Naive thymus-derived CD4-positive, alpha-beta T cell (primary cell): ENCODE measurements at regions not wholly inside any gene's neighbourhood (a gene's known extent, or its start where the extent isn't known, plus 50 kb on each side); places are given as distances from the start of the nearest gene placed in this dataset.

Experiments used
- ATAC-seq: fragments of 150-1000 bp; cut with Tn5 transposase; 2 replicates; pipeline ENCODE4 v1.10.0; 2021; ENCODE audit warnings: mild to moderate bottlenecking, moderate library complexity
- CTCF ChIA-PET: fragments of 350-600 bp; sonication (Branson Sonifier 250); formaldehyde crosslinking; loops from one replicate; lab custom pipeline; 2021; ENCODE audit warnings: antibody characterized with exemption; lab: Charles Lee
- POLR2A ChIA-PET: fragments of 350-600 bp; sonication (Branson Sonifier 250); formaldehyde crosslinking; loops from one replicate; lab custom pipeline; 2021; ENCODE audit warnings: antibody characterized with exemption, inconsistent platforms; lab: Charles Lee
- DNase-seq, 9 donors: peaks; one replicate each; pipeline versions ENCODE4 v3.0.0 to v3.0.0-alpha.2; 2020 to 2022; ENCODE audit warnings: mixed read lengths in 1 of 9
- H3K27ac ChIP-seq: one replicate; pipeline ENCODE4 v1.7.0; 2013; ENCODE audit warnings: mild to moderate bottlenecking, low read depth, low read length, moderate library complexity
- H3K27me3 ChIP-seq, 2 donors: one replicate each; pipeline ENCODE4 v1.7.0; 2013; ENCODE audit warnings: low read length in 2 of 2, mild to moderate bottlenecking in 2 of 2, moderate library complexity in 2 of 2; ENCODE audit not compliant: control insufficient read depth in 2 of 2, insufficient read depth in 2 of 2
- H3K36me3 ChIP-seq, 3 experiments: 1 replicate in 2 of 3; 2 replicates in 1 of 3; pipeline ENCODE4 v1.7.0; 2013; ENCODE audit warnings: low read length in 3 of 3, mild to moderate bottlenecking in 3 of 3, moderate library complexity in 1 of 3; ENCODE audit not compliant: insufficient read depth in 3 of 3, control insufficient read depth in 2 of 3
- H3K4me1 ChIP-seq, 2 donors: one replicate each; pipeline ENCODE4 v1.7.0; 2013; ENCODE audit warnings: low read length in 2 of 2, mild to moderate bottlenecking in 2 of 2, moderate library complexity in 1 of 2; ENCODE audit not compliant: control insufficient read depth in 2 of 2, insufficient read depth in 2 of 2
- H3K4me3 ChIP-seq: 2 replicates; pipeline ENCODE4 v1.7.0; 2013; ENCODE audit warnings: mild to moderate bottlenecking, low read length
- H3K9me3 ChIP-seq, 3 experiments: 1 replicate in 2 of 3; 2 replicates in 1 of 3; pipeline ENCODE4 v1.7.0; 2013; ENCODE audit warnings: low read length in 3 of 3; ENCODE audit not compliant: control insufficient read depth in 2 of 3
- H3K27ac Mint-ChIP-seq, 9 donors: one replicate each; pipeline ENCODE4 v1.8.0; 2020 to 2022; ENCODE audit warnings: mixed read lengths in 9 of 9, mild to moderate bottlenecking in 8 of 9, moderate library complexity in 5 of 9, inconsistent platforms in 2 of 9
- H3K27me3 Mint-ChIP-seq, 5 donors: one replicate each; pipeline ENCODE4 v1.8.0; 2021 to 2022; ENCODE audit warnings: mixed read lengths in 5 of 5, mild to moderate bottlenecking in 1 of 5
- H3K36me3 Mint-ChIP-seq, 5 donors: one replicate each; pipeline ENCODE4 v1.8.0; 2020 to 2022; ENCODE audit warnings: mixed read lengths in 5 of 5, mild to moderate bottlenecking in 3 of 5, inconsistent platforms in 1 of 5
- H3K4me1 Mint-ChIP-seq, 7 donors: one replicate each; pipeline ENCODE4 v1.8.0; 2020 to 2022; ENCODE audit warnings: mixed read lengths in 7 of 7, mild to moderate bottlenecking in 3 of 7, inconsistent platforms in 1 of 7
- H3K4me3 Mint-ChIP-seq, 10 donors: one replicate each; pipeline ENCODE4 v1.8.0; 2020 to 2022; ENCODE audit warnings: mild to moderate bottlenecking in 10 of 10, mixed read lengths in 10 of 10, moderate library complexity in 6 of 10, inconsistent platforms in 2 of 10
- H3K9me3 Mint-ChIP-seq, 11 donors: one replicate each; pipeline ENCODE4 v1.8.0; 2020 to 2022; ENCODE audit warnings: mixed read lengths in 11 of 11, mild to moderate bottlenecking in 4 of 11, inconsistent platforms in 1 of 11, moderate library complexity in 1 of 11
- intact Hi-C, 2 donors: fragments of 100-400 bp; cut with micrococcal nuclease; formaldehyde crosslinking; loops; one replicate each; pipeline ENCODE4 v1.15.1; 2023

- ATAC-seq (no peak), DNase-seq (no peak)
- no peak overlapping the region for H3K27ac Mint-ChIP-seq
- Histone ChIP-seq H3K27ac (no peak overlapping the region), H3K9me3 (no peaks in the 10 kb centered on the region), H3K4me3 (no peak overlapping the region), H3K27me3 (no peaks in the 10 kb centered on the region), H3K4me1 (no peaks in the 10 kb centered on the region), H3K36me3 (no peaks in the 10 kb centered on the region)
- ChIA-PET CTCF (no interaction called here), POLR2A (no interaction called here)
- intact Hi-C loops, result loop anchor here in 1 of 2 donors (1.0 kb wide), 1 partner anchor 7 kb away; no protein-coding TSS in a partner anchor
- H3K27me3 Mint-ChIP-seq, result peaks cover 15 to 27% (median 20%) of the 10 kb centered on the region in 5 donors
- H3K4me3 Mint-ChIP-seq, result no peak overlapping the region
- H3K36me3 Mint-ChIP-seq, result no peaks in the 10 kb centered on the region
- peaks cover 0 to 22% (median 0%) of the 10 kb centered on the region in 7 donors for H3K4me1 Mint-ChIP-seq
- peaks cover 0 to 6% (median 0%) of the 10 kb centered on the region in 11 donors for H3K9me3 Mint-ChIP-seq
Observed at GRCh38 chr1:230549625-230550024, 92.7 kb upstream of the COG2 start.

DNA sequence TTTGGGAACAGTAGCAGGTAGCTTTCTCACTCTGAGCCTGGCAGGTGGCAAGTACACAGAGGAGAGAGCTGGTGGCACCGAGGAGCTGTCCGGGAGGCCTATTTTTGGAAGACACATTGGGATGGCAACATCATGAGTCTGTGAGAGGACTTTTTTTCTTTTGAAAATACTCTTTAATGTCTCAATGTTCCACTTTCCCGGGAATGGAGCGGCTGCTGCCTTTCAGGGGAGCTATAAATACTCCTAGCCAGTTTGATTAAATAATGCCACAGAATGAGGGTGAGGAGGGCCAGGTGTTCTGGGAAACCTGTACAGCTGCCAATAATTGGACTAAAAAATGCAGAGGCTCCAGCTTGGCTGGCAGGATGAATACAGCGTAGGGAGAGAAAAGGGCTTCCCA, 93.3 kb upstream of the COG2 start:
- H3K4me3 Mint-ChIP-seq, result no peak overlapping the region
- Histone ChIP-seq H3K4me3 (no peak overlapping the region), H3K4me1 (no peaks in the 10 kb centered on the region), H3K27ac (no peak overlapping the region), H3K36me3 (no peaks in the 10 kb centered on the region), H3K27me3 (no peaks in the 10 kb centered on the region), H3K9me3 (no peaks in the 10 kb centered on the region)
- intact Hi-C loops, result no loop called here
- H3K27ac Mint-ChIP-seq, result no peak overlapping the region
- DNase-seq, result no peak
- peaks cover 0 to 6% (median 0%) of the 10 kb centered on the region in 11 donors for H3K9me3 Mint-ChIP-seq
- POLR2A ChIA-PET, result no interaction called here
- peaks cover 0 to 22% (median 0%) of the 10 kb centered on the region in 7 donors for H3K4me1 Mint-ChIP-seq
- H3K27me3 Mint-ChIP-seq, result peaks cover 15 to 27% (median 18%) of the 10 kb centered on the region in 5 donors
- CTCF ChIA-PET, result no interaction called here
- ATAC-seq, result no peak
- H3K36me3 Mint-ChIP-seq, result no peaks in the 10 kb centered on the region

- no peak for DNase-seq
- ATAC-seq, result no peak
- ChIA-PET POLR2A (no interaction called here), CTCF (no interaction called here)
- peaks cover 9 to 26% (median 14%) of the 10 kb centered on the region in 5 donors for H3K27me3 Mint-ChIP-seq
- Histone ChIP-seq H3K4me1 (no peaks in the 10 kb centered on the region), H3K4me3 (no peak overlapping the region), H3K9me3 (no peaks in the 10 kb centered on the region), H3K27me3 (no peaks in the 10 kb centered on the region), H3K27ac (no peak overlapping the region), H3K36me3 (no peaks in the 10 kb centered on the region)
- H3K9me3 Mint-ChIP-seq, result peaks cover 0 to 6% (median 0%) of the 10 kb centered on the region in 11 donors
- H3K36me3 Mint-ChIP-seq, result no peaks in the 10 kb centered on the region
- no peak overlapping the region for H3K27ac Mint-ChIP-seq
- intact Hi-C loops, result no loop called here
- peaks cover 0 to 22% (median 0%) of the 10 kb centered on the region in 7 donors for H3K4me1 Mint-ChIP-seq
- no peak overlapping the region for H3K4me3 Mint-ChIP-seq
Observed at GRCh38 chr1:230548357-230548756, 93.9 kb upstream of the COG2 start.

DNA sequence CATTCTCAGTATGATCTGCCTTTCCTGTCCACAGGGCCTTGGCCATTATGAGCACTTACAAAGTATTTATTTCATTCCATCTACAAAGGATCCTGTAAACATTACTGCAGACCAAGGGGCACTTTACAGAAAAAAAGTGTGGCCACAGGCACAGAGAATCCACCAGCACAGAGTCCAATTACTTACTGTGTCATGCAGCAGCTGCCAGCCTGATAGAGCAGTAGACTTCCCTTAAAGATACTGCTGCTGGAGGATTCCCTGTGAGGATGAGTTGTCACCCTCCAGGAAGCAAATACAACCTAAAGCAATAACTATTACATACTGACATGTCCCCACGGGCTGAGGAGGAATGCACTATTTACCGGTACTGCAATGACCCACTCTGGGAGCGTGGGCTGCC, 97.1 kb upstream of the COG2 start:
- Mint-ChIP-seq H3K27me3 (peaks cover 0 to 18% (median 8%) of the 10 kb centered on the region in 5 donors), H3K9me3 (peaks cover 0 to 3% (median 0%) of the 10 kb centered on the region in 11 donors), H3K4me1 (peaks cover 0 to 18% (median 0%) of the 10 kb centered on the region in 7 donors), H3K27ac (no peak overlapping the region), H3K4me3 (no peak overlapping the region), H3K36me3 (peaks cover 0 to 2% (median 0%) of the 10 kb centered on the region in 5 donors)
- CTCF ChIA-PET, result no interaction called here
- no peak overlapping the region for H3K27ac ChIP-seq
- no peaks in the 10 kb centered on the region for H3K36me3 ChIP-seq
- no peaks in the 10 kb centered on the region for H3K27me3 ChIP-seq
- DNase-seq (no peak), ATAC-seq (no peak)
- no peaks in the 10 kb centered on the region for H3K4me1 ChIP-seq
- H3K4me3 ChIP-seq, result no peak overlapping the region
- POLR2A ChIA-PET, result no interaction called here
- intact Hi-C loops, result no loop called here
- H3K9me3 ChIP-seq, result no peaks in the 10 kb centered on the region

GRCh38 chr1:230544758-230545157, 97.5 kb upstream of the COG2 start:
- no peaks in the 10 kb centered on the region for H3K4me1 ChIP-seq
- ChIA-PET POLR2A (no interaction called here), CTCF (no interaction called here)
- H3K36me3 ChIP-seq, result no peaks in the 10 kb centered on the region
- Mint-ChIP-seq H3K4me1 (peaks cover 0 to 17% (median 0%) of the 10 kb centered on the region in 7 donors), H3K27me3 (peaks cover 0 to 18% (median 8%) of the 10 kb centered on the region in 5 donors), H3K36me3 (peaks cover 0 to 2% (median 0%) of the 10 kb centered on the region in 5 donors), H3K9me3 (peaks cover 0 to 3% (median 0%) of the 10 kb centered on the region in 11 donors), H3K27ac (no peak overlapping the region), H3K4me3 (no peak overlapping the region)
- intact Hi-C loops, result no loop called here
- ATAC-seq (no peak), DNase-seq (no peak)
- no peak overlapping the region for H3K4me3 ChIP-seq
- H3K27me3 ChIP-seq, result no peaks in the 10 kb centered on the region
- H3K9me3 ChIP-seq, result no peaks in the 10 kb centered on the region
- no peak overlapping the region for H3K27ac ChIP-seq

- no peak overlapping the region for H3K27ac ChIP-seq
- Mint-ChIP-seq H3K27ac (no peak overlapping the region), H3K4me3 (no peak overlapping the region), H3K36me3 (peaks cover 0 to 2% (median 0%) of the 10 kb centered on the region in 5 donors), H3K9me3 (peaks cover 0 to 5% (median 0%) of the 10 kb centered on the region in 11 donors), H3K27me3 (peaks cover 0 to 25% (median 8%) of the 10 kb centered on the region in 5 donors), H3K4me1 (peaks cover 0 to 13% (median 0%) of the 10 kb centered on the region in 7 donors)
- H3K4me1 ChIP-seq, result no peaks in the 10 kb centered on the region
- no peaks in the 10 kb centered on the region for H3K36me3 ChIP-seq
- no peak overlapping the region for H3K4me3 ChIP-seq
- DNase-seq, result no peak
- no peaks in the 10 kb centered on the region for H3K9me3 ChIP-seq
- intact Hi-C loops, result no loop called here
- CTCF ChIA-PET, result no interaction called here
- H3K27me3 ChIP-seq, result no peaks in the 10 kb centered on the region
- no peak for ATAC-seq
- POLR2A ChIA-PET, result no interaction called here
Observed at GRCh38 chr1:230543085-230543484, 99.2 kb upstream of the COG2 start.

DNA sequence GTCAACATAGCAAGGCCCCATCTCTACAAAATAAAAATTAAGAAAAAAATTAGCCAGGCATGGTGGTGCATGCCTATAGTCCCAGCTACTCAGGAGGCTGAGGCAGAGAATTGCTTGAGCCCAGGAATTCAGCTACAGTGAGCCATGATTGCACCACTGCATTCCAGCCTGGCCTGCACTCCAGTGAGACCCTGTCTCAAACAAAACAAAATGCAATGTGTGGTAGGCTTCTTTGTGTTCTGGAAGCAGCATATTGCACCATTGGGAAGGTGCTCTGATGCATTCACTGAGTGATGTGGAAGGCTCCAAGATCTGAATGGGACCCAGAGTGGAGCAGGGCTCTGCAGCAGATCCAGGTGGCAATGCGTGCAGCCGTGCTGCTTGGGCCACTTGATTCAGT, 99.6 kb upstream of the COG2 start:
- no peaks in the 10 kb centered on the region for H3K27me3 ChIP-seq
- no peak overlapping the region for H3K4me3 Mint-ChIP-seq
- no peak for DNase-seq
- H3K36me3 ChIP-seq, result no peaks in the 10 kb centered on the region
- H3K36me3 Mint-ChIP-seq, result peaks cover 0 to 2% (median 0%) of the 10 kb centered on the region in 5 donors
- H3K27ac ChIP-seq, result no peak overlapping the region
- ChIA-PET CTCF (no interaction called here), POLR2A (no interaction called here)
- no peak overlapping the region for H3K27ac Mint-ChIP-seq
- intact Hi-C loops, result loop anchor here in 1 of 2 donors (1.0 kb wide), 1 partner anchor 8 kb away; no protein-coding TSS in a partner anchor
- H3K4me1 Mint-ChIP-seq, result peaks cover 0 to 13% (median 0%) of the 10 kb centered on the region in 7 donors
- no peaks in the 10 kb centered on the region for H3K4me1 ChIP-seq
- H3K9me3 ChIP-seq, result no peaks in the 10 kb centered on the region
- ATAC-seq, result no peak
- H3K9me3 Mint-ChIP-seq, result peaks cover 0 to 5% (median 0%) of the 10 kb centered on the region in 11 donors
- H3K27me3 Mint-ChIP-seq, result peaks cover 0 to 26% (median 9%) of the 10 kb centered on the region in 5 donors
- H3K4me3 ChIP-seq, result no peak overlapping the region
